Upper lobe of left lung (tissue), 4 donors: ENCODE measurements at regions not wholly inside any gene's neighbourhood (a gene's known extent, or its start where the extent isn't known, plus 50 kb on each side); places are given as distances from the start of the nearest gene placed in this dataset.

Experiments used
- CTCF ChIP-seq, 6 experiments: fragments of 450-650 bp in 4 of 6; fragments of 200-600 bp in 2 of 6; sonication (generic) in 2 of 6; IDR thresholded peaks; one replicate each; pipeline ENCODE4 v1.5.1; 2016 to 2019; ENCODE audit warnings: antibody characterized with exemption in 6 of 6
- POLR2A ChIP-seq, 4 donors: fragments of 450-650 bp; IDR thresholded peaks; one replicate each; pipeline ENCODE4 v1.5.1; 2016 to 2017; ENCODE audit warnings: antibody characterized with exemption in 4 of 4, mild to moderate bottlenecking in 2 of 4

GRCh38 chr5:125052584-125052983 lies 306.1 kb upstream of the ZNF608 start:
- TF ChIP-seq POLR2A (IDR thresholded peaks at IDR 0.05): no peak
- no peak for TF ChIP-seq CTCF (IDR thresholded peaks at IDR 0.05)
